Right ventricle myocardium inferior (tissue), 1 donor: ENCODE measurements at regions not wholly inside any gene's neighbourhood (a gene's known extent, or its start where the extent isn't known, plus 50 kb on each side); places are given as distances from the start of the nearest gene placed in this dataset.
"Not testable (repeated sequence)": the region's sequence is repeated elsewhere in the genome, so short reads cannot be mapped to it uniquely, and the experiment has no call there.

Source experiments
- ATAC-seq: fragments of 200-7000 bp; cut with Tn5 transposase; one replicate; pipeline ENCODE4 v1.9.1; 2020; ENCODE audit warnings: mild to moderate bottlenecking, moderate library complexity
- DNase-seq: peaks from one replicate; pipeline ENCODE4 v3.0.0; 2021; ENCODE audit errors: missing footprints
- intact Hi-C: fragments of 100-400 bp; cut with DNase I; formaldehyde crosslinking; loops from one replicate; pipeline ENCODE4 v1.11.0; 2022
- donor health status: DM: no; HTN: yes; CAD: no; lungs with severe emphysema.

DNA sequence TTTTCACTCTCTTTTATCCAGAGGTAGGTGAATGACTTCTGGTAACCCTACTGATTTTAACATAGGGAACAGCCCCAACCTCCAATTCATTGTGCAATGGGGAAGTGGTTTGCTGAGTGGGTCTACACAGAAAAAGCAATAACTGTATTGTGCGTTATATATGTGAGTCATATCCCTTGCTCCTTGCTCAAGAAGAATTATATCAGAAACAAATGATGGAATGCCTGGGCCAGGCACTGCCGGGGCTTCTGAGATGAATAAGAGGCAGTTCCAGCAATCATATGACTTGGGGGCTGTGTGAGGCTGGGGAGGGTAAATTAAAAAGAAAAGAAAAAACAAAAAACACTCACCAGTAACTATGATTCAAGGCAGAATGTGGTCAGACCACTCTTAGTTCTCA is 79.2 kb upstream of the ABCA1 start:
- ATAC-seq (peak; percentile 60), DNase-seq (no peak)
- intact Hi-C loops = no loop called here

DNA sequence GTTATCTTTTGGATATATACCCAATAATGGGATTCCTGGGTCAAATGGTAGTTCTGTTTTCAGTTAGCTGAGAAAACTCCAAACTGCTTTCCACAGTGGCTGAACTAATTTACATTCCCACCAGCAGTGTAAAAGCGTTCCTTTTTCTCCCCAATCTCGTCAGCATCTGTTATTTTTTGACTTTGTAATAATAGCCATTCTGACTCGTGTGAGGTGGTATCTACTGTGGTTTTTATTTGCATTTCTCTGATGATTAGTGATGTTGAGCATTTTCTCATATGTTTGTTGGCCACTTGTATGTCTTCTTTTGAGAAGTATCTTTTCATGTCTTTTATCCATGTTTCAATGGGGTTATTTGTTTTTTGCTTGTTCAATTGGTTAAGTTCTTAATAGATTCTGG is 82.1 kb upstream of the ABCA1 start:
- ATAC-seq, intact Hi-C loops, DNase-seq: not testable (repeated sequence)

DNA sequence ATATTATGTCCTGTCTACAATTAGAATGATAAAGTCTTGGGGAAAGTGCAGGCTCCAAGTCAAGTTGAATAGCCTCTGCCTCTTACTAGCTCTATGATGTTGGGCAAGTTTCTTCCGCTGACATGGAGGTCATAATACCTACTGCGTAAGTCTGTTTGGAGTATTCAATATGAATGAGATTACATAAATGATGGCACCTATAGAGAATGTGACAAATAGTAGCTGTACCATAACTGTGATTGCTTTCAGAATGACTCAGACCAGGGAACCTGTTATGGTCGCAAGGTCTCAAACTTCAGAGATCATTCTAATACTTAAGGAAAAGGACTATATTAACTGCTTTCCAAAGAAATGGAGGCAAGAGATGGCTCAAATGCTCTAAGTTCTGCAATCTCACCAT is 94.0 kb upstream of the ABCA1 start:
- intact Hi-C loops = no loop called here
- no peak for ATAC-seq
- DNase-seq = no peak

DNA sequence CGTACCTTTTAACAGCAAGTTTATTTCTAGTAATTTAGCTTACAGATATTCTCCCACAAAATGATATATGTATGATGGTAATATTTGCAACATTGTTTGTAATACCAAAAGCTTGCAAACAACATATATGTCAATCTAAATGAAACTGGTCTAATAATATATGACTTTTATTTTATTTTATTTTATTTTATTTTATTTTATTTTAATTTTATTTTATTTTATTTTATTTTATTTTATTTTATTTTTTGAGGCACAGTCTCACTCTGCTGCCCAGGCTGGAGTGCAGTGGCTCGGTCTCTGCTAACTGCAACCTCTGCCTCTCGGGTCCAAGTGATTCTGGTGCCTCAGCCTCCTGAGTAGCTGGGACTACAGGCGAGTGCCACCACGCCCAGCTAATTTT is 94.6 kb upstream of the ABCA1 start:
- ATAC-seq, DNase-seq, intact Hi-C loops: not testable (repeated sequence)

DNA sequence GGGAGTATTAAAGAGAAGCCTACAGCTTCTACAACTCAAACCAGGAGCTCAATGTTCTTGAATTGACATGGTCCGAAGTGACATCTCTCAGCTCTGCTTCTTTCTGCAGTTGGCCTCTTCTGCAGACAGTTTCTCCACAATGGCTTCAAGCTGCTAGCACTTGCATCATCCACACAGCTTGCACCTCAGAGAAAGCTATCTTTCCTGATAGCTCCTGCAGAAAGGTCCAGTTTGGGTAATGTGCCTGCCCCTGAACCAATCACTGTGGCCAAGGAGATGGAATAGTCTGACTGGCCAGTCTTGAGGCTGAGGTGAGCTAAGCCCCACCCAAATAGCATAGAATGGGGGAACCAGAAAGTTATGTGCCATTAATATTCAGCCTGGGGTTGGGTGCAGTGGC is 95.8 kb upstream of the ABCA1 start:
- ATAC-seq (no peak), DNase-seq (no peak)
- intact Hi-C loops = no loop called here

DNA sequence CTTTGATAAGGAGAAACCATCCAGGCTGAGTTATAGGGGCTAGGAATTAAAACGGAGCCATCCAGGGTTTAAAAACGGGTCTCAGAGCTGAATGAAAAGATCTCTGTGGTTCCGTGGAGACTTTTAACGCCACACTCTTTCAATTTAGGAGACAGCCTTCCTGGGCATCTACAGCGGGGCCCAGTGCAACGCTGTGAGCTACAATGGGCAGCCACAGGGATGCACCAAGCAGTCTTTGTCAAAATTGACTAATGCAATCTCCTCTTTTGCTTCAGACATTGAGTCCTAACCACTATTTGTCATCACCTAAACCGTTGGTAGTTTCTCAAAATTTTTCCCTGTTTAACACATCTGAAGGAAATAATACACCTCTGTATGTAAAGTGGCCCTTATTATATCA is 96.6 kb upstream of the ABCA1 start:
- no peak for ATAC-seq
- intact Hi-C loops = no loop called here
- no peak for DNase-seq

DNA sequence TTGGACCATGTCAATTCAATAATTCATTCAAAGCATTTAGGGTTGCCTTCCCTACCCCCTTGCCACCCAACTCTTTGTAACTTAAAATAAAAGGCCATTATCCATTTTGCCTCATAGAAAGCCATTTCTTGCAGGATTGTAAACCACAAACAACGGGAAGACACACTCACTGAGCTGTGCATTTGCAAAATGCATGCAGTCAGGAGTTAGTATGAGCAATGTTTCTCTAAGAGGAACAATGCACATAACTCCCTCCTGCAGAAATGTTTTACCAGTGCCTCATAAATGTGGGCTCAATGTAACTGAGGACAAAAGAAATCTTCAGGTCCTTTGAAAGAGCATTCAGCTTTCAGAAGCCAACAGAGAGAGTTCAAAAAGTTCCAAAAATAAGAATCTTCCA is 98.5 kb upstream of the ABCA1 start:
- no peak for ATAC-seq
- DNase-seq = no peak
- intact Hi-C loops = no loop called here

DNA sequence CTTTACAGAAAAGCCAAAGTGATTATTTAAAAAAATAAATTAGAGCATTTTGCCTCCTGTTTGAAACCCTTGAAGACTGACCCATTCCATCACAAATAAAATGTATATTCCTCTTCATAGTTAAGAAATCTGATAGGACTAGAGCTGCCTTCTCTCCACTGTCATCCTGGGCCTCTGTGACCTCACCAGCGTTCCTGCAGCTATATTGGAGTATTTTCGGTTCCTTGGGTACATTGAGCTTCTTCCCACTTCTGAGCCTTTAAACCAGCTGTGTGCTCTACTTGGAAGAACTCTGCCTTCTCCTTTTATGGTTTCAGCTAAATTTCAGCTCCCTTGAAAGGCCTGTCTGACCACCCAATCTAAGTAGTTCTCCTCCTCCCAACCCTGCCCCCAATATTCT is 99.1 kb upstream of the ABCA1 start:
- intact Hi-C loops = no loop called here
- DNase-seq (no peak), ATAC-seq (peak; percentile 37)

DNA sequence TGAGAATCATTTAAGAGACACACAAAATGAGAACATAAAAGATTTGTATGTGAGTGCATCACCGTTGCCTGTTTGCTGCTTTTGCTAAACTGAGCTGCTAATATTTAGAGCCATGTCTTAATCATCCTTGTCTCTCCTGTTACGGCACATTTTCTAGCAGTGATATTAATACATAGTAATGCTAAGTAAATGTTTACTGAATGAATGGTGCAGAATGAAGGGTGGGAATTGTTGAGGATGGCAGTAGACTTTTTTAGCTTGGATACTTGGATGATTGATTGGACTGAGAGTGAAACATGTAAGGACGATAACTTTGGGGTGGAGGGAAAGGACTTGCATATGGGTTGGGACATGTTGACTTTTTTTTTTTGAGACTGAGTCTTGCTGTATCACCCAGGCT is 102.3 kb upstream of the ABCA1 start:
- intact Hi-C loops = no loop called here
- DNase-seq = no peak
- ATAC-seq = no peak

DNA sequence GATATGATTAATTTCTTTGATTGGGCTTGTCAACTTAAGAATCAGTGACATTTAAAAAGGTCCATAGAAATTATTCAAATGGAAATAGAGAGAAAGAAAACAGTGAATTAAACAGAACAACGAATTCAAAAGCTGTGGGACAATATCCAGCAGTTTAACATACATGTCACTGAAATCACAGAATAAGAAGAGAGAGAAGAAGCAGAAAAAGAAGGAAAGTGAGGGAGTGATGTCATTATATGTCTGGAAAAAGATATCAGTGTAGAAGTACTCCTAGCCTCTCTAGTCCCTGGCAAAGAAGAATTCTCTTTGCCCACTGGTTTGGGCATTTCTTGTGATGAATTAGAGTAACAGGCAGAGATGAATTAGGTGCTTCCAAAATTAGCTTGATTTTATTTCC is 109.2 kb upstream of the ABCA1 start:
- no peak for DNase-seq
- no peak for ATAC-seq
- intact Hi-C loops = no loop called here

DNA sequence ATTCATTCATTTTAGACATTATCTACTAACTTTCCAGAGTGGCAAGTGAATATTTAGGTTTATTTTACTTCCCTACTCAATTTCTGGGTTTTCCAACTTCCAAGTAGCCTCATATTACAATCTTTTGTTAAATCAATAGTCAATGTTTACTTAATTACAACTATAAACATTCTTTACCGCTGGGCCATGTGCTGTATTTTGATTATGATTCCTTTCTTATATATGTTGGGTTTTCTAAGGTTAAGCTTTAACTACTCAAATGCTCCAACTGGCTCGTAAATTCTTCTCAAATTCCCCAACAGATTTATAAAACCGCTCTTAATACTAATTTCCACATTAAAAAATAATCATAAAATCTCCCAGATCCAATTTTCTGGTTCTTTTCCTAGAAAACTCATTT is 110.1 kb upstream of the ABCA1 start:
- intact Hi-C loops = no loop called here
- DNase-seq = no peak
- ATAC-seq = no peak

DNA sequence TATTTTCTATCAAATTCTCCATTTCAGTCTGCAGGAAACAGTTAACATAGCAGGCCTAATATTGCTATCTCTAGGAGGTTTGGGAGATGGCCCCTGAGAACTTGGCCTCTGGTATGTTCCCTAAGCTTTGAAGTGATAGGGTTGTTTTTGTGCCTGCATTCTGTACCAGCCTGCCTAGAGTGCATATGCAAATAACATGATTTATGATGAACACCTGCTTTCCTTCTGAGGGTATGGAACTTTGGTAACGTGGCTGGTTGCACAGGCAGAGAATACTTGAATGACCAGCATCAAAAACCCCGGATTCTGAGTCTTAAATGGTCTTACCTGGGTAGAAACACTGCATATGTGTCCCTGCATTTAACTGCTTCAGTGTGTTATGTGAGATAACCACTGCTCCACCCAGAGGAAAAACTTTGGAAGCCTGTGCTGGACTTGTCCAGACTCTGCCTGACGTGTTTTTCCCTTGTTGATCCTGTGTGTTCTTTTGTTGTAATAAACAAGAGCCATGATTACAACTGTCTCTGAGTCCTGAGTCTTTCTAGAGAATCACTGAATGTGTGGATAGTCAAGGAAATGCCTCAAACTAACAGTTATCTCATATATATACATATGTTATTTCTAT is 111.3 kb upstream of the ABCA1 start:
- peak; percentile 34 for ATAC-seq
- intact Hi-C loops = no loop called here

DNA sequence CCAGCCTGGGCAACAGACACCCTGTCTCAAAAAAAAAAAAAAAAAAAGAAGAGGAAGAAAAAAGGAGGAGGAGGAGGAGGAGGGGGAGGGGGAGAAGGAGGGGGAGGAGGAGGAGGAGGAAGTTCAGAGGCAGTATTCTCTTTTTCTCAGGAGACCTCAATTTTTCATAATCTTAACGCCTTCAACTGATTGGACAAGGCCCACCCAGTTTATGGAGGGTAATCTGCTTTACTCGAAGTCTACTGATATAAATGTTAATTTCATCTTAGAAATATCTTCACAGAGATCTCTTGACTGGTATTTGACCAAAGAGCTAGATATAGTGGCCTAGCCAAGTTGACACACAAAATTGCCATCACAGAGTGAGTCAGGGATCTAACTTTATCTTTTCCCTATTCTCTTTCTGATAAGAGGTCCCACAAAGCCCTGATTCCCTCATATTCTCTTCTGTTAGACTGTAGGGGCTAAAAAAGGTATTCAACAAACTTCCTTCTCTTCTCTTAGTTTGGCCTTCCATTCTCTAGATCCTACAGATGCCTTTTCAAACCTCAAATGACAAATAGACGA is 115.5 kb upstream of the ABCA1 start:
- ATAC-seq = no peak
- intact Hi-C loops = loop anchor here (5.0 kb wide), 1 partner anchor 176 kb away; no protein-coding TSS in a partner anchor

More for the DNA sequence above, 111.3 kb upstream of the ABCA1 start:
- DNase-seq = no peak

DNA sequence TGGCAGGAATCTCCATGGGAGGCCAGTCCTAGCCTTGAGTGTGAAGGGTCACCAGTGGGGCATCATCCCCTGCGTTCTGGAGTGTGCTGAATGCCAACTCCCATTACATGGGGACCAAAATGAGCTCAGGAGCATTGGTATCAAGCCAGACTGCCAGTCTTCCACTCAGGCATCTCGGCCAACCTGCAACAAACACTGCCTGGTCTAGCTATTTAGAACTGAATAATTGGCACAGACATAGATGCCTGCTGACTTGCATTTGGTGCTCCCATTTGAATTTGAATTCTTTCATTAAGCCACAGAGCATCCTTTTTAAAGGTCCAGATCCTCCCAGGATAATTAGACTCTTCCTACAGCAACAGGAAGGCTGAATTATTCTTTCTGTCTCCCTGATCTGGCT is 116.6 kb upstream of the ABCA1 start:
- DNase-seq (no peak), ATAC-seq (peak; percentile 85)
- intact Hi-C loops = loop anchor here (1.0 to 5.0 kb wide), 2 partner anchors 51 to 177 kb away; no protein-coding TSS in a partner anchor

More for the DNA sequence above, 115.5 kb upstream of the ABCA1 start:
- no peak for DNase-seq

DNA sequence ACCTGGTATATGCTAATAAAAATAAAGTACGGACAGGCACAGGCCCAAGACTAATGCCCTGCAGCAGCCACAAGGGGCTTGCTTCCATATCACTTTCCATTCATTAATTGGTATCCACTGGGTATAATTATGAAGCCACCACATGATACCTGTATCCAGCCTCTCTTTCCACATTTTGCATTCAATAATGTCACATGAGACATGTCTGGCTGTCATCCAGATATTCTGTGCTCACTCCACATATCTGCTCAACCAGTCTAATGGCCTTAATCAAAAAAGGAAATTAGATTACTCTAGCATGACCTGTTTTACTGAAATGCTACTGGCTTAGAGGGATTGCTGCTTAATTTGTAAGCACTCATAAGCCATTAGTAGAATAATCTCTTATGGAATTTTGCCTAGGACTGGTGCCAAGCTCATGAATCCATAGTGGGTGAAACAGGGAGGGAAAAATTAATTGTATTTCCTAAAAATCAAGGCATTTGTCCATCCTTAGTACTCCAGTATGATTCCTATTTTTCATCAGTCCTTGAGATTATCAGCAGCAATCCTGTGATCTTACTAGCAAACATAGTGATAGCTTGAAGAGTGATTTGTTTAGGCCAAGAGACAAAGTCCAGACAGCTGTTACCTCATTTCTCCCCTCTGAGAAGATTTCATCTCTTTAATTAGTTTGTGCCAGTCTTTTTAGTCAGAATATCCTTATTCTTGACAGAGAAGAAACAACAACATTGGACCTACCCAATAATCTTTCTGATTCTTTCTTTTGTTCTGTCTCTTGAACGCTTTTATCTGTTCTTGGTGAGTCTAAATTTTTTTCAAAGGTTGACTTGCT is 119.2 kb upstream of the ABCA1 start:
- intact Hi-C loops = no loop called here
- DNase-seq = no peak
- no peak for ATAC-seq

DNA sequence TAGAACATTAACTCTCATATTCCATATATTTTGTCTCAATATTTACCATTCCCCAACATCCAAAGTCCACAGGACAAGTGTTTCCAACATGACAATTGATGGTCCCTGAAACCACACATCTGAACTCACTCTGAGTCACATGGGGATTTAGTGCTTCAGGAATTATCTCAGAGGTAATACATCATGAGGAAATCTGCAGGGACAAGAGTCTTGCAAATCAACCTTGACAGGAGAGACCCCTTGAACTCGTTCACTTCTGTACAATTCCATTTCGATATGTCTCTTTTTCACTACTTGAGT is 119.7 kb upstream of the ABCA1 start:
- ATAC-seq (no peak), DNase-seq (no peak)
- intact Hi-C loops = no loop called here

DNA sequence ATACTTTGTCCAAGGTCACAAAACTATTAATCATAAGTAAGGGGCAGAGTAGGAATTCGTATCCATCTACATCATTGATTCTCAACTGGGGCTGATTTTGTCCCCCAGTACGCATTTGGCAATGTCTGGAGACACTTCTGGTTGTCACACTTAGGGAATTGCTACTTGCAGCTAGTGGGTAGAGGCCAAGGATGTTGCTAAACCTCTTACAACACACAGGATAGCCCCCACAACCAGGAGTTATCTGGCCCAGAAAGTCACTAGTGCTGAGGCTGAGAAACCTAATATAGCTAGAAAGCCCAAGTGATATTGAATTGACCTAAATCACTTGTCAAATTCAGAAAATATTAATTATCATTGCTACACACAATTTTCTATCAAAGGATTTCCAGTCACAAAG is 120.4 kb upstream of the ABCA1 start:
- DNase-seq (no peak), ATAC-seq (no peak)
- intact Hi-C loops = no loop called here

DNA sequence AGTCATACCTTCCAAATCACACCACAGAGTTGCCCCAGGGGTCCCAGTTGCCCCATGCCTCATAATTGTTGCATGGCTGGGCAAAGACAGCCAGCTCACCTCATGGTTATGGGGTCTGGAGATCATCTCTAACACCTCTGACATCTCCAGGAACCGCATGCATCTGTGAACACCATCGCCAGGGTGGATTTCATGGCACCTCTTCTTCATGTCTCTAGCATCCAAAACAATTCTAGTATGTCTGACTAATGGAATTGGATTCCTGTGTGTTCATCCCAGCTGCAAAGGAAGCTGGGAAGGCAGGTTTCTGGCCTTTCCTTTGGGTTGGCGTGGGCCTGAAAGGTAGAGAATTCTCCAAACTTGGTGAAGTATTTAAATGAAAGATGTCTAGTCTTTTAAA is 122.3 kb upstream of the ABCA1 start:
- ATAC-seq (no peak), DNase-seq (no peak)
- intact Hi-C loops = no loop called here

DNA sequence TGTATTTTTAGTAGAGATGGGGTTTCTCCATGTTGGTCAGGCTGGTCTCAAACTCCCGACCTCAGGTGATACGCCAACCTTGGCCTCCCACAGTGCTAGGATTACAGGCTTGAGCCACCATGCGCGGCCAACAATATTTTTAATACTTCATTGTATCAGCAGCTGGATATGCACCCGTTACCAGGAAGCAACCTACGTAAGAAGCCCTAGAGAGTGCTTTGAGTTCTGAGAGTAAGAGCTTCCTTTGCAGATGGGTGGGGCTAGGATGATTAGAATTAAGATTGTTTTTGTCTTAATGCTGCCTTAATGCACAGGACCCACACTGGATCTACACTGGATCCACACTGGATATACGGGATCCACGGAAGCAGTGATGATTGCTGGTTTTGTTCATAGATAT is 123.9 kb upstream of the ABCA1 start:
- DNase-seq = no peak
- intact Hi-C loops = no loop called here
- no peak for ATAC-seq

DNA sequence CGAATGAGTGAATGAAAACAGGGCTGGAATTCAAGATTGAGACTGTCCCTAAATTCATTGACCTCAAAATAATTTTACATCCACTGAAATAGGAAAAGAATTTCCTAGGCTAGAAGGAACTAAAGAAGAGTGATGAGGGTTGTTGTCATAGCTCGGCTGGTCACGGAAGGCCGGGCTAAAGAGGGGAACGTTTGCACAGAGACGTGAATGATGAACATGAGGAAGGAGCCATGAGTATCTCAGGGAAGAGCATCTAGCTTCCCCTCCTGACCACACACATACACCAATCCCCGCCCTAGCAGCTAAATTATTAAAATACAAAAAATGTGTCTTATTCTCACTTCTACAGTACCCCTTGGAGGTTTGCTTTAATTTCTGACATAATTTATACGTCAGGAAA is 124.4 kb upstream of the ABCA1 start:
- no peak for DNase-seq
- intact Hi-C loops = no loop called here
- no peak for ATAC-seq
